ENCODE measurements at regions not wholly inside any gene's neighbourhood (a gene's known extent, or its start where the extent isn't known, plus 50 kb on each side); places are given as distances from the start of the nearest gene placed in this dataset.

DNA sequence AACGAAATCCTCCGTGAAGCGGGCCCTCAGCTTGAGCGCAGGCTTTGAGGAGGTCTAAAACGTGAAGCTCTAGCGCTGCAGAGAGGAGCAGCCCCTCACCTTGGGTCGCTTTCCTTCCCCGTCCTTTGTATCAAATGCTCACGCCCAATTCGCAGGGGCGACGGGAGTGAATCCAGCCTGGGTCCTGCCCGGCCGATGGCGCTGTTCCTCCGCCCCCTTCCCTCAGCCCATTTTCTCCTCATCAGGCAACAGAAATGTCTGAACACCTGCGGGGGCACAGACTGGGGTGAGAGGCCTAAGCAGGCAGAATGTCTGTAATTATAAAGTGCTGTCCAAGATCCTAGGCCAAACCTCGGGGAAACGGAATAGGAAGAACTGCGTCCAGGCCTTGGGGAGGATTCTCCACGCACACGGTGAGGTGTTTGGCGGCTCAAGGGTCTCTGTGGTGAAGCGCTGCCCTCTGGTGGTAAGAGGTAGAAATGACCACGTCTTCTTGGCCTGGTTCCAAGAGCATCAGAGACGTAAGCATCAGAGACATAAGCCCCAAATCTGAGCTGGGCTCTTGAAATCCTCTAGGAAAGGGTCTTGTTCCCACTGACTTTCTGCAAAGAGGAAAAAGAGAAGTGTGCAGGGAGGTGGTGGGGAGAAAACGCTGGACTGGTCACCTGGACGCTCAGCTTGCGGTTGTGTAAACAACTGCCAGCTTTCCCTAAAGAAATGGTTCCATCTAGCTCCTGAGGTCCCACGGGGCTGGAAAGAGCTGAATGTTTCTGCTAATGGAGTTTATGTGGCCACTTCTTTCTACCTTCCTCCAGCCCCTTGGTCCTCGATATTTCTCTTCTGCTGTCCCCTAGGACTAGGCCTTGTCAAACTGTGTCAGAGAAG, 92.1 kb upstream of the CD53 start:
- Mint-ChIP-seq H3K4me3 (ENCODE audit: unreplicated experiment) (no peak overlapping the region), H3K27ac (ENCODE audit: low read depth, unreplicated experiment) (no peak overlapping the region), H3K9me3 (ENCODE audit: unreplicated experiment) (no peaks in the 10 kb centered on the region), H3K4me1 (ENCODE audit: insufficient read depth, unreplicated experiment) (no peaks in the 10 kb centered on the region), H3K36me3 (ENCODE audit: insufficient read depth, unreplicated experiment) (no peaks in the 10 kb centered on the region), H3K27me3 (ENCODE audit: insufficient read depth, unreplicated experiment) (peaks cover 17% of the 10 kb centered on the region)
- intact Hi-C loops (cut with micrococcal nuclease): loop anchor here (2.0 kb wide), 1 partner anchor 150 kb away; no protein-coding TSS in a partner anchor
- peak; percentile 79 for DNase-seq (ENCODE audit: unreplicated experiment)
- TF ChIP-seq, protein P1, sequence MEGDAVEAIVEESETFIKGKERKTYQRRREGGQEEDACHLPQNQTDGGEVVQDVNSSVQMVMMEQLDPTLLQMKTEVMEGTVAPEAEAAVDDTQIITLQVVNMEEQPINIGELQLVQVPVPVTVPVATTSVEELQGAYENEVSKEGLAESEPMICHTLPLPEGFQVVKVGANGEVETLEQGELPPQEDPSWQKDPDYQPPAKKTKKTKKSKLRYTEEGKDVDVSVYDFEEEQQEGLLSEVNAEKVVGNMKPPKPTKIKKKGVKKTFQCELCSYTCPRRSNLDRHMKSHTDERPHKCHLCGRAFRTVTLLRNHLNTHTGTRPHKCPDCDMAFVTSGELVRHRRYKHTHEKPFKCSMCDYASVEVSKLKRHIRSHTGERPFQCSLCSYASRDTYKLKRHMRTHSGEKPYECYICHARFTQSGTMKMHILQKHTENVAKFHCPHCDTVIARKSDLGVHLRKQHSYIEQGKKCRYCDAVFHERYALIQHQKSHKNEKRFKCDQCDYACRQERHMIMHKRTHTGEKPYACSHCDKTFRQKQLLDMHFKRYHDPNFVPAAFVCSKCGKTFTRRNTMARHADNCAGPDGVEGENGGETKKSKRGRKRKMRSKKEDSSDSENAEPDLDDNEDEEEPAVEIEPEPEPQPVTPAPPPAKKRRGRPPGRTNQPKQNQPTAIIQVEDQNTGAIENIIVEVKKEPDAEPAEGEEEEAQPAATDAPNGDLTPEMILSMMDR (IDR thresholded peaks at IDR 0.05; ENCODE audit: unreplicated experiment): peak; percentile 76
- BruUV-seq (replicated peaks): no TSS peak
- POLR2A ChIA-PET: no interaction called here
- CTCF ChIA-PET: interaction anchor here (0.6 to 9.4 kb wide), 42 partner anchors 7 to 393 kb away, joined by 3 to 107 read pairs (median 4); no protein-coding TSS in a partner anchor

DNA sequence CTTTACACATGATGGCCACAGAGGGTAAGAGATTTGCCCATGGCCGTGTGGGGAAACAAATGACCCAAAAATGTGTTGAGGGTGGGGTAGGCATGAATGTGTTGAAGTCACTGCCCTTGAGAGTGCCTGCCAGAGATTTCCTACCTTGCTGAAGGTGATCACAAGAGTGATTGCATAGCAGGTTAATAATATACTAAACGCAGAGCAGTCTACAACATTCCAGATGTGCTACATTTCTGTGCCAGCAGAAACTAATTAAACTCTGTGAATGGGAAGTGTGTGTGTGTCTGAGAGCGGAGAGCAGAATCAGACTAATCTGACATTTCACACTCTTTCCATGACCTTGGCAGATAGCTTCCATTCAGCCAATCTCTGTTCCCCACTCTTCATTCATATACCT, 93.3 kb upstream of the CD53 start:
- H3K27me3 Mint-ChIP-seq (ENCODE audit: insufficient read depth, unreplicated experiment): peaks cover 17% of the 10 kb centered on the region
- TF ChIP-seq, protein P1 (IDR thresholded peaks at IDR 0.05; ENCODE audit: unreplicated experiment): no peak
- intact Hi-C loops (cut with micrococcal nuclease): loop anchor here (2.0 kb wide), 1 partner anchor 149 kb away; no protein-coding TSS in a partner anchor
- H3K9me3 Mint-ChIP-seq (ENCODE audit: unreplicated experiment): no peaks in the 10 kb centered on the region
- CTCF ChIA-PET: interaction anchor here (0.6 to 9.4 kb wide), 18 partner anchors 8 to 776 kb away, joined by 3 to 107 read pairs (median 4); no protein-coding TSS in a partner anchor
- H3K36me3 Mint-ChIP-seq (ENCODE audit: insufficient read depth, unreplicated experiment): no peaks in the 10 kb centered on the region
- POLR2A ChIA-PET: no interaction called here
- H3K4me1 Mint-ChIP-seq (ENCODE audit: insufficient read depth, unreplicated experiment): no peaks in the 10 kb centered on the region
- H3K4me3 Mint-ChIP-seq (ENCODE audit: unreplicated experiment): no peak overlapping the region
- BruUV-seq (replicated peaks): no TSS peak
- no peak for DNase-seq (ENCODE audit: unreplicated experiment)
- no peak overlapping the region for H3K27ac Mint-ChIP-seq (ENCODE audit: low read depth, unreplicated experiment)

DNA sequence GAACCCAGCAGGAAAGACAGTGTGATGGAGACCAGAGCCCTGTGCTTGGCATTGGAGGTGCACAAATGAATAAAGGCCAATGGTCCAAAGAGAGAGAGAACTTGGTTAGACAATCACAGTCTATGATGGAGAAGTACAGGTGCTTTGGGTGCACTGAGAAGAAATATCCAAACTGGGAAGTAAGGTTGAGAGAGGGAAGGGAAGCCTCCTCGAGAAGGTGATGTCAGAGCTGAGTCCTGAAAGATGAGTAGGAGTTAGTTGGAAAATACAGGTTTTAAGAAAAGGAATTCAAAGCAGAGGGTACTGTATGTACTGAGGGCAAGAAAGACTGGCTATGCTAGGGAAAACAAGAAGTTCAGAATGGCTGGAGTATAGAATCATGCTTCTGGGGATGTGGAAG, 94.1 kb upstream of the CD53 start:
- H3K27ac Mint-ChIP-seq (ENCODE audit: low read depth, unreplicated experiment): no peak overlapping the region
- H3K4me1 Mint-ChIP-seq (ENCODE audit: insufficient read depth, unreplicated experiment): no peaks in the 10 kb centered on the region
- BruUV-seq (replicated peaks): no TSS peak
- intact Hi-C loops (cut with micrococcal nuclease): no loop called here
- ChIA-PET POLR2A (no interaction called here), CTCF (interaction anchor here (0.7 to 2.1 kb wide), 8 partner anchors 13 to 775 kb away, joined by 3 to 7 read pairs (median 4); no protein-coding TSS in a partner anchor)
- no peak for DNase-seq (ENCODE audit: unreplicated experiment)
- TF ChIP-seq, protein P1 (IDR thresholded peaks at IDR 0.05; ENCODE audit: unreplicated experiment): no peak
- no peaks in the 10 kb centered on the region for H3K9me3 Mint-ChIP-seq (ENCODE audit: unreplicated experiment)
- no peaks in the 10 kb centered on the region for H3K36me3 Mint-ChIP-seq (ENCODE audit: insufficient read depth, unreplicated experiment)
- H3K27me3 Mint-ChIP-seq (ENCODE audit: insufficient read depth, unreplicated experiment): peaks cover 23% of the 10 kb centered on the region
- no peak overlapping the region for H3K4me3 Mint-ChIP-seq (ENCODE audit: unreplicated experiment)

DNA sequence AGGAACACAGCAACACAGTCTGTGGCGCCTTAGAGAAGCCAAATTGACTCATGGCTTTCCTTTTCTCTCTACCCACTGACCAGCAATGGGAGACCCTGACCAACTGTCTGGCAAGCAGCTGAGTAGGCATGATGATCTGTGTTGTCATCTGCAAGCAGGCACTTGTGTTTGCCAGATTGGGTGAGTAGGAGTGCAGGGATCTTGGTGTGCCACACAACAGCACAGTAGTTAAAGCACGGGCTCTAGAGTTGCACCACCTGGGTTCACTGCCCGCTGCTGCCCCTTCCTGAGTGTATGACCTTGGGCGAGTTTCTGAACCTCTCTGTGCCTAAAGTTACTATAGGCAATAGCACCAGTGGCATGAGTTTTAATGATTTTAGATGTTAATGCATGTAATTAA, 95.7 kb upstream of the CD53 start:
- ChIA-PET POLR2A (no interaction called here), CTCF (interaction anchor here (1.7 kb wide), 1 partner anchor 158 kb away, joined by 9 read pairs; no protein-coding TSS in a partner anchor)
- TF ChIP-seq, protein P1 (IDR thresholded peaks at IDR 0.05; ENCODE audit: unreplicated experiment): no peak
- Mint-ChIP-seq H3K4me3 (ENCODE audit: unreplicated experiment) (no peak overlapping the region), H3K4me1 (ENCODE audit: insufficient read depth, unreplicated experiment) (no peaks in the 10 kb centered on the region), H3K27me3 (ENCODE audit: insufficient read depth, unreplicated experiment) (peaks cover 39% of the 10 kb centered on the region), H3K36me3 (ENCODE audit: insufficient read depth, unreplicated experiment) (no peaks in the 10 kb centered on the region), H3K27ac (ENCODE audit: low read depth, unreplicated experiment) (no peak overlapping the region), H3K9me3 (ENCODE audit: unreplicated experiment) (no peaks in the 10 kb centered on the region)
- BruUV-seq (replicated peaks): no TSS peak
- no peak for DNase-seq (ENCODE audit: unreplicated experiment)
- intact Hi-C loops (cut with micrococcal nuclease): no loop called here

Data from MCF 10A (cell line).